Suprapubic skin (tissue), 4 donors: ENCODE measurements at regions not wholly inside any gene's neighbourhood (a gene's known extent, or its start where the extent isn't known, plus 50 kb on each side); places are given as distances from the start of the nearest gene placed in this dataset.

Experiments used
- CTCF ChIP-seq, 2 donors: fragments of 200-600 bp in 1 of 2; fragments of 450-650 bp in 1 of 2; sonication (generic) in 1 of 2; IDR thresholded peaks; one replicate each; pipeline ENCODE4 v1.5.1; 2016 to 2019; ENCODE audit warnings: antibody characterized with exemption in 2 of 2, mild to moderate bottlenecking in 1 of 2, moderate library complexity in 1 of 2
- POLR2A ChIP-seq, 2 donors: fragments of 450-650 bp; IDR thresholded peaks; one replicate each; pipeline ENCODE4 v1.6.1; 2017; ENCODE audit warnings: antibody characterized with exemption in 2 of 2, mild to moderate bottlenecking in 2 of 2, moderate library complexity in 2 of 2
- POLR2AphosphoS5 ChIP-seq, 3 donors: sonication (generic); formaldehyde crosslinking; IDR thresholded peaks; one replicate each; pipeline ENCODE4 v1.6.1; 2017; ENCODE audit warnings: antibody characterized with exemption in 3 of 3

- TF ChIP-seq POLR2AphosphoS5 (IDR thresholded peaks at IDR 0.05) (no peak), CTCF (IDR thresholded peaks at IDR 0.05) (no peak), POLR2A (IDR thresholded peaks at IDR 0.05) (no peak)
These were observed 577.0 kb downstream of the CDH26 start for GRCh38 chr20:60535211-60535610.
